ENCODE measurements at regions not wholly inside any gene's neighbourhood (a gene's known extent, or its start where the extent isn't known, plus 50 kb on each side); places are given as distances from the start of the nearest gene placed in this dataset.
"Not testable (repeated sequence)": the region's sequence is repeated elsewhere in the genome, so short reads cannot be mapped to it uniquely, and the experiment has no call there.

DNA sequence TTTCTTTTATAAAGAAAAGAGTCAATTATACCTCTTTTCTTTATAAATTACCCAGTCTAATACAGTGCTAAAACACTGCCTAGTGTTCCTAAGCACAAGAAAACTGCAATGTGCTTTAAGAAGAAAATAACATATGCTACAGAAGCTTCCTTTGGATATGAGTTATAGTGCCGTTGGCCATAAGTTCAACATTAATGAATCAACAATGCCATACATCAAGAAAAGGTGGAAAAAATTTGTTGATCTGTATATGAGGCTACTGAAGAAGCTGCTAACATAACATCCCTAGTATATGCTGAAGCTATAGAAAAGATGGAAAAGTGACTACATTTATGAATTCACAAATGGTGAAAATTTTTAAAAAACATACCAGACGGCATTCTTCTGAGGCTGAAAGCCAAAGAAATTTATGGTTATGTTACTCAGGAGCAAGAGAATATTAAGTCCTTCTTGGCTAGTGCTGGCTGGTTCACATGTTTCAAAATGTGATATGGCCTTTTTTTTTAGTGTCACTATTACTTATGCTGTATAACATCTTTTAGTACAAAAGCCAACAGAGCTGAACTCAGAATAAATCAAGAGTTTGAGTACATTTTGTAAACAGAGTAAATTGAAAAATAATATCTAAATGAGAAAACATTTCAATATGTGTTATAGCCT, 743.2 kb upstream of the RGS18 start:
- H3K27ac ChIP-seq = no peak overlapping the region
- no peak for TF ChIP-seq CTCF (IDR thresholded peaks at IDR 0.05)
- no peak for TF ChIP-seq ZFX (IDR thresholded peaks at IDR 0.05; ENCODE audit: borderline replicate concordance)

GRCh38 chr1:191419842-191420241, 738.4 kb upstream of the RGS18 start:
- TF ChIP-seq CTCF (IDR thresholded peaks at IDR 0.05) = no peak
- no peak for TF ChIP-seq ZFX (IDR thresholded peaks at IDR 0.05; ENCODE audit: borderline replicate concordance)
- no peak overlapping the region for H3K27ac ChIP-seq

DNA sequence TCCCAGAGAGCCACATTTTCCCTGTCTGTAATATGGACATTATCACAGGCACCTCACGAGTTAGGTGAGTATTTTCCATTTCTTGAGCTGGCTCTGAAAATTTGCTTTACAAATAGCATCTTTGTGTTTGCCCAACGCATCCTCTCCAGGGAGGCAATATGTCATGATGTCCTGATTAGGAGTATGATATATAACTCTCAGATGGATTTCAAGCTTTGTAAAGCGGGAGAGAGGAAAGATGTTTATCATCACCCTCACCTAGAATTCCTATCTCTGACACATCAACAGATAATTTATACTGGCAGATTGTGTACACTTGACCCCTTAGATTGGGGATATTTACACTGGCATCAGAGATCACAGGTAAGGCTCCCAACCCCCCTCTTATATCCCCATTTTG, 730.7 kb upstream of the RGS18 start:
- TF ChIP-seq ZFX (IDR thresholded peaks at IDR 0.05; ENCODE audit: borderline replicate concordance) = no peak
- no peak for TF ChIP-seq CTCF (IDR thresholded peaks at IDR 0.05)
- H3K27ac ChIP-seq = no peak overlapping the region

DNA sequence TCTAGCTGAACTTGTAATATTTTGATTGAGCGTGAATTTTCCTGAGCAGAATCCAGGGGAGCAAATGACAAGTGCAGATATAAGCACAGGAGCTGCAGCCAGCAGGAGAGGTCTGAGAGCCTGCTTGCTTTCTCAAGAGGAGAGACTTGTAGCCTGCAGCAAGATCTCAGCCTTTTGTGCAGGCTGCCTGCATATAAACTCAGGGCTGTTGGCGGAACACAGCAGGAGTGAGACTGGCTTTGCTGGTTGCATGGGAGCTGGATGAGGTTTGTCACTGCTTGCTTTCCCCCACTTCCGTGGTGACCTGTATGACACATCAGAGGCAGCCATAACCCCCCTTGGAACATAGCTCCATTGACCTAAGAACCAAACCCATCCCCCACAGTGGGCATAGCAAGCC, 725.4 kb upstream of the RGS18 start:
- TF ChIP-seq CTCF (IDR thresholded peaks at IDR 0.05) (no peak), ZFX (IDR thresholded peaks at IDR 0.05; ENCODE audit: borderline replicate concordance) (no peak)
- no peak overlapping the region for H3K27ac ChIP-seq

GRCh38 chr1:191438979-191439378, 719.3 kb upstream of the RGS18 start:
- TF ChIP-seq CTCF (IDR thresholded peaks at IDR 0.05) (no peak), ZFX (IDR thresholded peaks at IDR 0.05; ENCODE audit: borderline replicate concordance) (no peak)
- H3K27ac ChIP-seq = no peak overlapping the region

GRCh38 chr1:191448279-191448678, 710.0 kb upstream of the RGS18 start:
- not testable (repeated sequence) for H3K27ac ChIP-seq

- TF ChIP-seq CTCF (IDR thresholded peaks at IDR 0.05) (no peak), ZFX (IDR thresholded peaks at IDR 0.05; ENCODE audit: borderline replicate concordance) (no peak)
- H3K27ac ChIP-seq = no peak overlapping the region
Measured at GRCh38 chr1:191452586-191452985, 705.7 kb upstream of the RGS18 start.

- no peak for TF ChIP-seq CTCF (IDR thresholded peaks at IDR 0.05)
- no peak overlapping the region for H3K27ac ChIP-seq
Measured at GRCh38 chr1:191453487-191453886, 704.8 kb upstream of the RGS18 start.

Data from 22Rv1 (cell line).